ENCODE measurements at regions not wholly inside any gene's neighbourhood (a gene's known extent, or its start where the extent isn't known, plus 50 kb on each side); places are given as distances from the start of the nearest gene placed in this dataset.
"Not testable (repeated sequence)": the region's sequence is repeated elsewhere in the genome, so short reads cannot be mapped to it uniquely, and the experiment has no call there.

GRCh38 chr12:131298526-131299369 is 345.0 kb downstream of the ADGRD1 start:
- not testable (repeated sequence) for TF ChIP-seq CTCF, POLR2A (IDR thresholded peaks at IDR 0.05)

All from uterus (tissue), 2 donors.